Adrenal gland (tissue), 9 donors: ENCODE measurements at regions not wholly inside any gene's neighbourhood (a gene's known extent, or its start where the extent isn't known, plus 50 kb on each side); places are given as distances from the start of the nearest gene placed in this dataset.

ENCODE experiments used
- DNase-seq, 7 donors: peaks; one replicate each; pipeline ENCODE4 v3.0.0-alpha.2; 2019 to 2020
- H3K27ac ChIP-seq, 5 donors: fragments of 200-600 bp; sonication (generic) in 4 of 5; 1 replicate in 3 of 5; 2 replicates in 2 of 5; pipeline versions ENCODE4 v1.5.1 to v1.8.0; 2016 to 2020; ENCODE audit warnings: mild to moderate bottlenecking in 1 of 5
- H3K27me3 ChIP-seq: fragments of 200-600 bp; 2 replicates; pipeline ENCODE4 v1.8.0; 2021
- H3K36me3 ChIP-seq, 2 donors: fragments of 200-600 bp; replicated peaks in 1 of 2; 1 replicate in 1 of 2; 2 replicates in 1 of 2; pipeline versions ENCODE4 v1.5.1 to v1.8.0; 2018 to 2022
- H3K4me1 ChIP-seq, 2 donors: fragments of 200-600 bp; replicated peaks in 1 of 2; 1 replicate in 1 of 2; 2 replicates in 1 of 2; pipeline versions ENCODE4 v1.5.1 to v1.8.0; 2018 to 2021
- H3K4me3 ChIP-seq, 4 donors: fragments of 200-600 bp; sonication (generic) in 3 of 4; one replicate each; pipeline ENCODE4 v1.5.1; 2016 to 2018
- H3K9me3 ChIP-seq, 3 donors: fragments of 200-600 bp; sonication (generic) in 1 of 3; replicated peaks in 1 of 3; 1 replicate in 2 of 3; 2 replicates in 1 of 3; pipeline versions ENCODE4 v1.5.1 to v1.8.0; 2016 to 2021
- CTCF ChIP-seq, 6 experiments: fragments of 450-650 bp in 4 of 6; fragments of 200-600 bp in 2 of 6; sonication (generic) in 1 of 6; IDR thresholded peaks; 1 replicate in 5 of 6; 2 replicates in 1 of 6; pipeline versions ENCODE4 v1.5.1 to v1.8.0; 2016 to 2021; ENCODE audit warnings: antibody characterized with exemption in 6 of 6, mild to moderate bottlenecking in 2 of 6, moderate library complexity in 1 of 6
- POLR2A ChIP-seq, 2 donors: fragments of 450-650 bp; IDR thresholded peaks; one replicate each; pipeline ENCODE4 v1.6.1; 2017; ENCODE audit warnings: antibody characterized with exemption in 2 of 2, mild to moderate bottlenecking in 2 of 2, moderate library complexity in 1 of 2
- WGBS, 4 donors: extraction: QIAGEN DNeasy Blood & Tissue Kit in 2 of 4; methylation state at CpG; one replicate each; pipeline versions ENCODE4 v1.1.5 to v1.1.7; 2013 to 2017; 5-methylcytosine and 5-hydroxymethylcytosine counted together
- intact Hi-C, 2 donors: fragments of 100-400 bp; cut with DNase I; formaldehyde crosslinking; loops; one replicate each; pipeline versions ENCODE4 v1.14.1 to v1.15.0; 2022 to 2023
- donor health status: healthy with polysubstance abuse.
- donor health status: Bipolar disorder and iron deficiency.
- donor health status: DM: yes; HTN: yes; CAD: no.
- donor health status: DM: no; HTN: no; CAD: no.
- donor health status: DM: no; HTN: no; CAD: no.

- Histone ChIP-seq H3K4me3 (no peak overlapping the region), H3K36me3 (no peaks in the 10 kb centered on the region), H3K27ac (no peak overlapping the region), H3K27me3 (no peaks in the 10 kb centered on the region), H3K4me1 (no peaks in the 10 kb centered on the region), H3K9me3 (no peaks in the 10 kb centered on the region)
- DNase-seq: no peak
- intact Hi-C loops: no loop called here
- WGBS, 4 donors: 63 to 69% (median 66%) methylated on average over 2 of the region's 2 CpGs
- TF ChIP-seq CTCF (IDR thresholded peaks at IDR 0.05): no peak
- no peak for TF ChIP-seq POLR2A (IDR thresholded peaks at IDR 0.05)
Observed at GRCh38 chr13:19068691-19069090, 112.9 kb downstream of the TUBA3C start.

DNA sequence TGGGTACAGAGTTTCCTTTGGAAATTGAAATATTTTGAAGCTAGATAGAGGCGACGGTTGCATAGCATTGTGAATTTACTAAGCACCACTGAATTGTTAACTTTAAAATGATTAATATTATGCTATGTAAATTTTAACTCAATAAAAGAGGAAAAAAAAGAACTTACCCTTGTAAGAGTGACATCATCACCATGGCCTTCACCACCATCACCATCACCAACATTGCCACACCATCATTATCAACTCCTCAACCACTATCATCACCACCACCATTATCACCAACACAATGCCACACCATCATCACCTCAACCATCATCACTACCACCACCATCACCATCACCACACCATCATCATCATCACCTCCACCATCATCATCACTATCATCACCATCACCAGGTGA, 113.9 kb downstream of the TUBA3C start:
- Histone ChIP-seq H3K9me3 (no peaks in the 10 kb centered on the region), H3K4me3 (no peak overlapping the region), H3K4me1 (no peaks in the 10 kb centered on the region), H3K27me3 (no peaks in the 10 kb centered on the region), H3K36me3 (no peaks in the 10 kb centered on the region), H3K27ac (no peak overlapping the region)
- intact Hi-C loops: no loop called here
- DNase-seq: no peak
- 83 to 91% (median 86%) methylated on average over 2 of the region's 2 CpGs for WGBS, 4 donors
- TF ChIP-seq POLR2A (IDR thresholded peaks at IDR 0.05): no peak
- TF ChIP-seq CTCF (IDR thresholded peaks at IDR 0.05): no peak

GRCh38 chr13:19062801-19063200, 118.8 kb downstream of the TUBA3C start:
- H3K4me3 ChIP-seq: no peak overlapping the region
- H3K9me3 ChIP-seq: no peaks in the 10 kb centered on the region
- H3K27ac ChIP-seq: no peak overlapping the region
- 68 to 87% (median 77%) methylated on average over 4 of the region's 4 CpGs for WGBS, 4 donors
- intact Hi-C loops: no loop called here
- H3K4me1 ChIP-seq: no peaks in the 10 kb centered on the region
- no peak for DNase-seq
- H3K27me3 ChIP-seq: no peaks in the 10 kb centered on the region
- no peak for TF ChIP-seq CTCF (IDR thresholded peaks at IDR 0.05)
- TF ChIP-seq POLR2A (IDR thresholded peaks at IDR 0.05): no peak
- H3K36me3 ChIP-seq: no peaks in the 10 kb centered on the region

GRCh38 chr13:19062019-19062646, 119.5 kb downstream of the TUBA3C start:
- Histone ChIP-seq H3K27ac (no peak overlapping the region), H3K36me3 (no peaks in the 10 kb centered on the region), H3K9me3 (no peaks in the 10 kb centered on the region), H3K27me3 (no peaks in the 10 kb centered on the region), H3K4me1 (no peaks in the 10 kb centered on the region), H3K4me3 (no peak overlapping the region)
- intact Hi-C loops: no loop called here
- TF ChIP-seq POLR2A (IDR thresholded peaks at IDR 0.05): no peak
- no peak for TF ChIP-seq CTCF (IDR thresholded peaks at IDR 0.05)
- DNase-seq: no peak
- WGBS, 4 donors: 80 to 90% (median 84%) methylated on average over 6 to 11 of the region's 11 CpGs
